ENCODE measurements at regions not wholly inside any gene's neighbourhood (a gene's known extent, or its start where the extent isn't known, plus 50 kb on each side); places are given as distances from the start of the nearest gene placed in this dataset.

GRCh38 chr14:25120261-25120660 is 70.3 kb upstream of the STXBP6 start:
- no peaks in the 10 kb centered on the region for H3K27me3 ChIP-seq (replicated peaks)
- H3K27ac ChIP-seq = no peak overlapping the region
- in situ Hi-C loops (cut with HindIII; ENCODE audit: low pct_ligation_motif_present, low sequenced_read_pairs) = no loop called here
- no peak for DNase-seq
- H3K4me3 ChIP-seq (ENCODE audit: low read depth, low read length) = no peak overlapping the region
- no peak for TF ChIP-seq CTCF (IDR thresholded peaks at IDR 0.05; ENCODE audit: low read depth, low read length, missing control alignments)
- H3K36me3 ChIP-seq (replicated peaks) = no peaks in the 10 kb centered on the region

GRCh38 chr14:25118671-25119070 is 68.7 kb upstream of the STXBP6 start:
- TF ChIP-seq CTCF (IDR thresholded peaks at IDR 0.05; ENCODE audit: low read depth, low read length, missing control alignments) = no peak
- Histone ChIP-seq H3K27ac (no peak overlapping the region), H3K4me3 (ENCODE audit: low read depth, low read length) (no peak overlapping the region), H3K27me3 (replicated peaks) (no peaks in the 10 kb centered on the region), H3K36me3 (replicated peaks) (no peaks in the 10 kb centered on the region)
- DNase-seq = no peak
- in situ Hi-C loops (cut with HindIII; ENCODE audit: low pct_ligation_motif_present, low sequenced_read_pairs) = no loop called here

GRCh38 chr14:25117342-25117741 is 67.4 kb upstream of the STXBP6 start:
- H3K4me3 ChIP-seq (ENCODE audit: low read depth, low read length) = no peak overlapping the region
- in situ Hi-C loops (cut with HindIII; ENCODE audit: low pct_ligation_motif_present, low sequenced_read_pairs) = no loop called here
- H3K27ac ChIP-seq = no peak overlapping the region
- no peaks in the 10 kb centered on the region for H3K27me3 ChIP-seq (replicated peaks)
- H3K36me3 ChIP-seq (replicated peaks) = no peaks in the 10 kb centered on the region
- DNase-seq = no peak
- TF ChIP-seq CTCF (IDR thresholded peaks at IDR 0.05; ENCODE audit: low read depth, low read length, missing control alignments) = no peak

GRCh38 chr14:25116607-25117006 is 66.7 kb upstream of the STXBP6 start:
- no peak for DNase-seq
- Histone ChIP-seq H3K4me3 (ENCODE audit: low read depth, low read length) (no peak overlapping the region), H3K27ac (no peak overlapping the region), H3K36me3 (replicated peaks) (no peaks in the 10 kb centered on the region), H3K27me3 (replicated peaks) (no peaks in the 10 kb centered on the region)
- in situ Hi-C loops (cut with HindIII; ENCODE audit: low pct_ligation_motif_present, low sequenced_read_pairs) = no loop called here
- TF ChIP-seq CTCF (IDR thresholded peaks at IDR 0.05; ENCODE audit: low read depth, low read length, missing control alignments) = no peak

- no peak for TF ChIP-seq CTCF (IDR thresholded peaks at IDR 0.05; ENCODE audit: low read depth, low read length, missing control alignments)
- no peak for DNase-seq
- in situ Hi-C loops (cut with HindIII; ENCODE audit: low pct_ligation_motif_present, low sequenced_read_pairs) = no loop called here
- no peaks in the 10 kb centered on the region for H3K36me3 ChIP-seq (replicated peaks)
- no peak overlapping the region for H3K4me3 ChIP-seq (ENCODE audit: low read depth, low read length)
- no peaks in the 10 kb centered on the region for H3K27me3 ChIP-seq (replicated peaks)
- H3K27ac ChIP-seq = no peak overlapping the region
These were observed 63.4 kb upstream of the STXBP6 start for GRCh38 chr14:25113394-25113793.

GRCh38 chr14:25111061-25111601 is 61.2 kb upstream of the STXBP6 start:
- H3K36me3 ChIP-seq (replicated peaks) = no peaks in the 10 kb centered on the region
- H3K27ac ChIP-seq = no peak overlapping the region

More at GRCh38 chr14:25111061-25111601, 61.2 kb upstream of the STXBP6 start:
- peak; percentile 2 for DNase-seq
- no peak for TF ChIP-seq CTCF (IDR thresholded peaks at IDR 0.05; ENCODE audit: low read depth, low read length, missing control alignments)
- Histone ChIP-seq H3K4me3 (ENCODE audit: low read depth, low read length) (no peak overlapping the region), H3K27me3 (replicated peaks) (no peaks in the 10 kb centered on the region)
- in situ Hi-C loops (cut with HindIII; ENCODE audit: low pct_ligation_motif_present, low sequenced_read_pairs) = no loop called here

Data from brain microvascular endothelial cell (primary cell).